H1 (cell line): ENCODE measurements at regions not wholly inside any gene's neighbourhood (a gene's known extent, or its start where the extent isn't known, plus 50 kb on each side); places are given as distances from the start of the nearest gene placed in this dataset.

ENCODE experiments used
- CTCF ChIA-PET: fragments of 300-600 bp; sonication (Branson Sonifier 250); formaldehyde crosslinking; loops from one replicate; lab custom pipeline; 2021; ENCODE audit not compliant: partially characterized antibody; lab: Charles Lee
- POLR2A ChIA-PET: fragments of 300-600 bp; sonication (Branson Sonifier 250); formaldehyde crosslinking; loops from one replicate; lab custom pipeline; 2021; ENCODE audit warnings: inconsistent platforms; ENCODE audit not compliant: partially characterized antibody; lab: Charles Lee
- DNase-seq, 2 experiments: peaks; one replicate each; pipeline versions ENCODE4 v3.0.0 to v3.0.0-alpha.2; 2010 to 2022; ENCODE audit warnings: low spot score in 2 of 2, low read depth in 1 of 2, mixed read lengths in 1 of 2
- FAIRE-seq: peaks from 2 replicates; lab custom pipeline; 2011; peaks lifted over from hg19 to GRCh38; lab: Jason Lieb, UNC
- H2AFZ ChIP-seq: 2 replicates; pipeline ENCODE4 v1.8.1; 2012; ENCODE audit warnings: low read length, inconsistent platforms
- H2AK5ac ChIP-seq: 2 replicates; pipeline ENCODE4 v1.6.1; 2013; ENCODE audit warnings: low read depth, low read length
- H2BK120ac ChIP-seq: replicated peaks from 2 replicates; pipeline ENCODE3; 2013; ENCODE audit warnings: low read depth, low read length, inconsistent platforms
- H2BK12ac ChIP-seq: 2 replicates; pipeline ENCODE4 v1.6.1; 2013; ENCODE audit warnings: low read depth, low read length
- H2BK15ac ChIP-seq: 2 replicates; pipeline ENCODE4 v1.6.1; 2013; ENCODE audit warnings: low read length
- H2BK20ac ChIP-seq: 2 replicates; pipeline ENCODE4 v1.6.1; 2013; ENCODE audit warnings: low read length
- H2BK5ac ChIP-seq: 2 replicates; pipeline ENCODE4 v1.6.1; 2013; ENCODE audit warnings: low read depth, low read length
- H3K14ac ChIP-seq: 2 replicates; pipeline ENCODE4 v1.6.1; 2013; ENCODE audit warnings: inconsistent platforms; ENCODE audit not compliant: insufficient read length
- H3K18ac ChIP-seq: 2 replicates; pipeline ENCODE4 v1.6.1; 2013; ENCODE audit warnings: low read length; ENCODE audit errors: extremely low read depth
- H3K23ac ChIP-seq: 2 replicates; pipeline ENCODE4 v1.6.1; 2013; ENCODE audit warnings: inconsistent platforms; ENCODE audit not compliant: insufficient read length
- H3K23me2 ChIP-seq: 2 replicates; pipeline ENCODE4 v1.6.1; 2013; ENCODE audit warnings: low read depth, low read length
- H3K27ac ChIP-seq: 2 replicates; pipeline ENCODE4 v1.6.1; 2011; ENCODE audit warnings: low read depth, low read length, inconsistent platforms
- H3K27me3 ChIP-seq, 4 experiments: replicated peaks in 1 of 4; 1 replicate in 1 of 4; 2 replicates in 3 of 4; pipeline versions ENCODE4 v1.6.1 to v1.8.1; 2011 to 2013; ENCODE audit warnings: low read length in 3 of 4, mild to moderate bottlenecking in 3 of 4, inconsistent platforms in 2 of 4, mixed read lengths in 2 of 4, moderate library complexity in 1 of 4; ENCODE audit not compliant: control insufficient read depth in 3 of 4, insufficient read depth in 3 of 4; ENCODE audit errors: extremely low read depth in 1 of 4
- H3K36me3 ChIP-seq, 4 experiments: 2 replicates each; pipeline versions ENCODE4 v1.6.1 to v1.8.1; 2011 to 2013; ENCODE audit warnings: mild to moderate bottlenecking in 4 of 4, low read length in 3 of 4, moderate library complexity in 2 of 4, control low read depth in 1 of 4, inconsistent platforms in 1 of 4; ENCODE audit not compliant: insufficient read depth in 4 of 4, control insufficient read depth in 2 of 4
- H3K4ac ChIP-seq: replicated peaks from 2 replicates; pipeline ENCODE3; 2013; ENCODE audit warnings: low read length, low read depth, mixed read lengths, inconsistent platforms; ENCODE audit not compliant: insufficient read length
- H3K4me1 ChIP-seq, 4 experiments: replicated peaks in 1 of 4; 1 replicate in 1 of 4; 2 replicates in 3 of 4; pipeline versions ENCODE4 v1.6.1 to v1.8.1; 2011 to 2013; ENCODE audit warnings: low read length in 3 of 4, inconsistent platforms in 2 of 4, mixed read lengths in 1 of 4; ENCODE audit not compliant: insufficient read depth in 4 of 4, control insufficient read depth in 3 of 4
- H3K4me2 ChIP-seq, 2 experiments: 2 replicates each; pipeline versions ENCODE4 v1.6.1 to v1.8.1; 2011 to 2013; ENCODE audit warnings: low read depth in 2 of 2, low read length in 2 of 2, control low read depth in 1 of 2, inconsistent platforms in 1 of 2, mild to moderate bottlenecking in 1 of 2; ENCODE audit not compliant: insufficient read depth in 1 of 2
- H3K4me3 ChIP-seq, 4 experiments: fragments of 200-600, 300-600 bp in 1 of 4; sonication (generic), shearing (Covaris generic), sonication (Bioruptor Twin) in 1 of 4; 2 replicates each; pipeline versions ENCODE4 v1.5.1 to v1.8.1; 2011 to 2016; ENCODE audit warnings: low read length in 4 of 4, low read depth in 3 of 4, control low read depth in 2 of 4, inconsistent platforms in 2 of 4, mild to moderate bottlenecking in 2 of 4, mixed read lengths in 1 of 4, moderate library complexity in 1 of 4; ENCODE audit not compliant: insufficient read depth in 2 of 4; ENCODE audit errors: extremely low read depth in 1 of 4
- H3K56ac ChIP-seq: replicated peaks from 2 replicates; pipeline ENCODE3; 2013; ENCODE audit warnings: low read depth, mild to moderate bottlenecking, mixed read lengths, low read length, inconsistent platforms; ENCODE audit not compliant: insufficient read length
- H3K79me1 ChIP-seq: 2 replicates; pipeline ENCODE4 v1.6.1; 2013; ENCODE audit warnings: low read depth, low read length, control low read depth
- H3K79me2 ChIP-seq, 2 experiments: 2 replicates each; pipeline versions ENCODE4 v1.6.1 to v1.8.1; 2012 to 2013; ENCODE audit warnings: low read length in 2 of 2, mild to moderate bottlenecking in 2 of 2, inconsistent platforms in 1 of 2; ENCODE audit not compliant: insufficient read depth in 2 of 2, control insufficient read depth in 1 of 2
- H3K9ac ChIP-seq, 4 experiments: replicated peaks in 1 of 4; 1 replicate in 1 of 4; 2 replicates in 3 of 4; pipeline versions ENCODE4 v1.6.1 to v1.8.1; 2011 to 2013; ENCODE audit warnings: low read depth in 3 of 4, low read length in 3 of 4, control low read depth in 2 of 4, mild to moderate bottlenecking in 2 of 4, moderate library complexity in 2 of 4, inconsistent platforms in 1 of 4; ENCODE audit errors: extremely low read depth in 1 of 4
- H3K9me3 ChIP-seq, 2 experiments: 2 replicates each; pipeline versions ENCODE4 v1.6.1 to v1.8.1; 2012 to 2013; ENCODE audit warnings: mild to moderate bottlenecking in 2 of 2, moderate library complexity in 2 of 2, control low read depth in 1 of 2, inconsistent platforms in 1 of 2, low read depth in 1 of 2, low read length in 1 of 2, mixed read lengths in 1 of 2; ENCODE audit not compliant: insufficient read depth in 2 of 2
- H4K20me1 ChIP-seq, 2 experiments: replicated peaks in 1 of 2; 2 replicates each; pipeline versions ENCODE3 to v1.8.1; 2011 to 2013; ENCODE audit warnings: inconsistent platforms in 2 of 2, low read length in 2 of 2, mild to moderate bottlenecking in 1 of 2; ENCODE audit not compliant: insufficient read depth in 2 of 2, control insufficient read depth in 1 of 2
- H4K5ac ChIP-seq: 2 replicates; pipeline ENCODE4 v1.6.1; 2013; ENCODE audit warnings: low read length, low read depth, mixed read lengths, inconsistent platforms; ENCODE audit not compliant: insufficient read length
- H4K8ac ChIP-seq: 2 replicates; pipeline ENCODE4 v1.8.0; 2013; ENCODE audit warnings: mild to moderate bottlenecking, moderate library complexity, low read length, inconsistent platforms; ENCODE audit not compliant: insufficient read depth; ENCODE audit errors: extremely low read depth
- H4K91ac ChIP-seq: replicated peaks from 2 replicates; pipeline ENCODE3; 2013; ENCODE audit warnings: low read length, mixed read lengths, inconsistent platforms; ENCODE audit not compliant: insufficient read length
- CTCF ChIP-seq, 3 experiments: IDR thresholded peaks; 1 replicate in 2 of 3; 2 replicates in 1 of 3; pipeline versions ENCODE4 v1.5.1 to v1.6.1; 2011; ENCODE audit warnings: low read length in 3 of 3, mild to moderate bottlenecking in 3 of 3, inconsistent platforms in 2 of 3, low read depth in 1 of 3, moderate library complexity in 1 of 3; ENCODE audit not compliant: insufficient read depth in 1 of 3; ENCODE audit errors: control extremely low read depth in 1 of 3
- GABPA ChIP-seq: IDR thresholded peaks from 2 replicates; pipeline ENCODE4 v1.6.1; 2011; ENCODE audit warnings: mild to moderate bottlenecking, low read length, moderate library complexity, borderline replicate concordance; ENCODE audit not compliant: insufficient read depth
- KDM1A ChIP-seq: fragments of 200-600, 300-600 bp; sonication (generic); IDR thresholded peaks from 2 replicates; pipeline ENCODE4 v1.7.1; 2016; ENCODE audit warnings: mild to moderate bottlenecking, low read length, borderline replicate concordance
- POLR2AphosphoS5 ChIP-seq: IDR thresholded peaks from 2 replicates; pipeline ENCODE4 v1.6.1; 2011; ENCODE audit warnings: low read depth, low read length
- RNF2 ChIP-seq: fragments of 200-900, 300-1000 bp; sonication (generic); IDR thresholded peaks from 2 replicates; pipeline ENCODE4 v1.7.1; 2016; ENCODE audit warnings: borderline replicate concordance, low read depth, mild to moderate bottlenecking, antibody characterized with exemption, low read length; ENCODE audit not compliant: poor library complexity, severe bottlenecking; ENCODE audit errors: missing control alignments
- SIX5 ChIP-seq: IDR thresholded peaks from 2 replicates; pipeline ENCODE4 v1.6.1; 2011; ENCODE audit warnings: mild to moderate bottlenecking, low read depth, low read length
- TEAD4 ChIP-seq: IDR thresholded peaks from 2 replicates; pipeline ENCODE4 v1.6.1; 2012; ENCODE audit warnings: low read depth, low read length, inconsistent platforms, mixed read lengths
- USF2 ChIP-seq: IDR thresholded peaks from 2 replicates; pipeline ENCODE4 v1.6.1; 2011; ENCODE audit warnings: low read length, improper control_type of control experiment
- WGBS, 2 experiments: shearing (Covaris generic) in 1 of 2; methylation state at CpG; one replicate each; pipeline versions ENCODE4 v1.1.6 to v1.1.7; 2013 to 2015; ENCODE audit warnings: low lambda C conversion rate in 2 of 2, mixed read lengths in 2 of 2, inconsistent platforms in 1 of 2, low coverage in 1 of 2, missing lambda C conversion rate in 1 of 2; ENCODE audit not compliant: insufficient replicate concordance in 2 of 2, insufficient coverage in 1 of 2, insufficient read length in 1 of 2; ENCODE audit errors: extremely low coverage in 1 of 2, missing lambda C conversion rate in 1 of 2; 5-methylcytosine and 5-hydroxymethylcytosine counted together

GRCh38 chr20:51120438-51120837 lies 97.5 kb upstream of the KCNG1 start:
- H2AFZ ChIP-seq = no peak overlapping the region
- no peaks in the 10 kb centered on the region for H3K79me1 ChIP-seq
- no peak overlapping the region for H3K4me2 ChIP-seq
- H3K4me1 ChIP-seq = peaks cover 0 to 14% (median 6%) of the 10 kb centered on the region in 4 experiments; a peak in 6 of 7 replicates
- H2BK5ac ChIP-seq = no peak overlapping the region
- no peak for TF ChIP-seq POLR2AphosphoS5
- TF ChIP-seq GABPA = no peak
- no peak for TF ChIP-seq SIX5
- TF ChIP-seq USF2 = no peak
- TF ChIP-seq TEAD4 = no peak
- no peak for TF ChIP-seq RNF2
- TF ChIP-seq KDM1A = peak; percentile 68; the same call in 1 of the 2 replicates
- TF ChIP-seq CTCF (IDR thresholded peaks at IDR 0.05; ENCODE audit: control extremely low read depth in 1 of 3, insufficient read depth in 1 of 3, low read depth in 1 of 3, low read length in 3 of 3) = no peak
- H4K20me1 ChIP-seq = no peaks in the 10 kb centered on the region
- no peaks in the 10 kb centered on the region for H3K9me3 ChIP-seq
- H3K14ac ChIP-seq = no peak overlapping the region
- CTCF ChIA-PET = interaction anchor here (1.1 kb wide), 1 partner anchor 78 kb away, joined by 3 read pairs; no protein-coding TSS in a partner anchor
- DNase-seq (no peak), FAIRE-seq (no peak)
- no peak overlapping the region for H3K23ac ChIP-seq
- no peak overlapping the region for H3K56ac ChIP-seq
- H3K79me2 ChIP-seq = no peaks in the 10 kb centered on the region
- no peak overlapping the region for H2AK5ac ChIP-seq
- H4K91ac ChIP-seq = no peak overlapping the region
- no peaks in the 10 kb centered on the region for H3K23me2 ChIP-seq
- 89% methylated on average over 3 of the region's 3 CpGs; no CpG with 5 or more reads in 1 of the 2 experiments for WGBS, 2 experiments
- no peak overlapping the region for H3K4me3 ChIP-seq
- no peak overlapping the region for H3K18ac ChIP-seq
- no peak overlapping the region for H4K8ac ChIP-seq
- H4K5ac ChIP-seq = no peak overlapping the region
- POLR2A ChIA-PET = no interaction called here
- H2BK20ac ChIP-seq = no peak overlapping the region
- no peaks in the 10 kb centered on the region for H3K27me3 ChIP-seq
- no peak overlapping the region for H2BK15ac ChIP-seq
- H3K27ac ChIP-seq = no peak overlapping the region
- H3K36me3 ChIP-seq = no peaks in the 10 kb centered on the region
- no peak overlapping the region for H2BK120ac ChIP-seq
- H2BK12ac ChIP-seq = no peak overlapping the region
- no peak overlapping the region for H3K4ac ChIP-seq
- H3K9ac ChIP-seq = no peak overlapping the region
